ENCODE measurements at regions not wholly inside any gene's neighbourhood (a gene's known extent, or its start where the extent isn't known, plus 50 kb on each side); places are given as distances from the start of the nearest gene placed in this dataset.
"Not testable (repeated sequence)": the region's sequence is repeated elsewhere in the genome, so short reads cannot be mapped to it uniquely, and the experiment has no call there.

- no peaks in the 10 kb centered on the region for H3K27me3 ChIP-seq (replicated peaks)
- no peak for DNase-seq (ENCODE audit: low read depth in 1 of 2, low spot score in 2 of 2)
- no peaks in the 10 kb centered on the region for H3K9me3 ChIP-seq (replicated peaks)
- no peaks in the 10 kb centered on the region for H3K36me3 ChIP-seq
- no peak overlapping the region for H3K4me3 ChIP-seq
- H3K27ac ChIP-seq, result no peak overlapping the region
- no peaks in the 10 kb centered on the region for H3K4me1 ChIP-seq (replicated peaks)
Observed at GRCh38 chr9:38518826-38519225, 94.6 kb upstream of the IGFBPL1 start.

- not testable (repeated sequence) for H3K9me3 ChIP-seq (replicated peaks); H3K4me3 ChIP-seq; H3K4me1 ChIP-seq (replicated peaks); H3K36me3 ChIP-seq; H3K27me3 ChIP-seq (replicated peaks); H3K27ac ChIP-seq
- DNase-seq (ENCODE audit: low read depth in 1 of 2, low spot score in 2 of 2), result peak in 1 of 2 experiments; percentile 1
Observed at GRCh38 chr9:38516273-38516672, 92.0 kb upstream of the IGFBPL1 start.

DNA sequence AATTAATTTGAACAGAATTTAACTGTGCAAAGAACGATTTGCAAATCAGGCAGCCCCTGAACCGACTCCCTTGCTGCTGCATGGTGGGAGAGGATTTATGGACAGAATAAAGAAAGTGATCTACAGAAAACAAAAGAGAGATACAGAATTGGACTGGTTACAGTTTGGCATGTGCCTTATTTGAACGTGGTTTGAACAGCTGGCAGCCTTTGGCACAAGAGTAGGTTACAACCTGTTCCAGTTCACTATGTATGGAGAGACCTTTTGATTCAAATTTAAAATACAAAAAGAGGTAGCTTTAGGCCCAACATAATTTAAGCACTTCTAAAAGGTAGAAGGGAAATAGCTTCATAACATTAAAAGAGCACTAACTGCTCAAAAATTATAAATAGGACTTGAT is 90.8 kb upstream of the IGFBPL1 start:
- DNase-seq (ENCODE audit: low read depth in 1 of 2, low spot score in 2 of 2); H3K4me3 ChIP-seq; H3K9me3 ChIP-seq (replicated peaks): not testable (repeated sequence)

DNA sequence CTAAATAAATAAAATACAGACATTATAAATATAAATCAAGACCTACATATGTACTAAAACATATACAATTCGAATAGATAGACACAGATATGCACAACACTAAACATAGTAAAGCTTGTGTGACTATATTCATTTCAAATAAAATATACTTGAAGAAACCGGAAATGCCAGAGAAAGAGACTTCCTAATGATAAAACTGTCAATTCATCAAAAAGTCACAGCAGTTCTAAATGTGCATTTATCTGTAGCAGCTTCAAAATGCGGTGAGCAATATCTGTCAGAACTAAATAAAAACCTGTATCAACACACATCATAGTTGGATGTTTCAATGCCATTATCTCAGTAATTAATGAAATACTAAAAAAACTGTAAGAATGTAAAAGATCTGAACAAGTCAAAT is 86.1 kb upstream of the IGFBPL1 start:
- not testable (repeated sequence) for H3K36me3 ChIP-seq; H3K4me1 ChIP-seq (replicated peaks); H3K27me3 ChIP-seq (replicated peaks); H3K9me3 ChIP-seq (replicated peaks); DNase-seq (ENCODE audit: low read depth in 1 of 2, low spot score in 2 of 2); H3K4me3 ChIP-seq; H3K27ac ChIP-seq

More for the DNA sequence above, 90.8 kb upstream of the IGFBPL1 start:
- not testable (repeated sequence) for H3K27ac ChIP-seq; H3K4me1 ChIP-seq (replicated peaks); H3K27me3 ChIP-seq (replicated peaks); H3K36me3 ChIP-seq

- Histone ChIP-seq H3K36me3 (no peaks in the 10 kb centered on the region), H3K27ac (no peak overlapping the region), H3K9me3 (replicated peaks) (no peaks in the 10 kb centered on the region), H3K27me3 (replicated peaks) (no peaks in the 10 kb centered on the region), H3K4me1 (replicated peaks) (no peaks in the 10 kb centered on the region), H3K4me3 (no peak overlapping the region)
- no peak for DNase-seq (ENCODE audit: low read depth in 1 of 2, low spot score in 2 of 2)
Observed at GRCh38 chr9:38507587-38507986, 83.3 kb upstream of the IGFBPL1 start.

GRCh38 chr9:38500171-38500570 is 75.9 kb upstream of the IGFBPL1 start:
- H3K4me1 ChIP-seq (replicated peaks); H3K36me3 ChIP-seq; H3K27ac ChIP-seq; H3K4me3 ChIP-seq; DNase-seq (ENCODE audit: low read depth in 1 of 2, low spot score in 2 of 2); H3K9me3 ChIP-seq (replicated peaks); H3K27me3 ChIP-seq (replicated peaks): not testable (repeated sequence)

DNA sequence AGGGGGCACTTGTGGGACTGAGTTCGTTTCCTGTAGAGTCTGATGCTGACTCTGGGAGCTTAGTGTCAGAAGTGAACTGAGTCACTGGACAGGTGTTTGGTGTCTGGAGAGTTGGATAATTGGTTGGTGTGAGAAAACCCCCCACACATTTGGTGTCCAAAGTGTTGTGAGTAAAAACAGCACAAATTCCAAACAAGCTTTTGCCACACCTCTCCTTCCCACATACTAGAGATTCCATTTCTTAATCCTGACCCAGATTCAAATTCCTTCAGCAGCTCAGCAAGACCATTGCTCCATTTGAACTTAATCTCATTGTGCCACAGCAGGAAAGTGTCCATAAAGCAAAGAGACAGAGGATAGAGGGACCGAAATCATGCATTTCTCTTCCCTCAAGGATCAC is 74.3 kb upstream of the IGFBPL1 start:
- H3K27ac ChIP-seq; H3K9me3 ChIP-seq (replicated peaks); H3K27me3 ChIP-seq (replicated peaks); H3K4me3 ChIP-seq; DNase-seq (ENCODE audit: low read depth in 1 of 2, low spot score in 2 of 2); H3K4me1 ChIP-seq (replicated peaks); H3K36me3 ChIP-seq: not testable (repeated sequence)

- no peaks in the 10 kb centered on the region for H3K4me1 ChIP-seq (replicated peaks)
- H3K36me3 ChIP-seq, result no peaks in the 10 kb centered on the region
- no peak overlapping the region for H3K4me3 ChIP-seq
- no peaks in the 10 kb centered on the region for H3K9me3 ChIP-seq (replicated peaks)
- no peak for DNase-seq (ENCODE audit: low read depth in 1 of 2, low spot score in 2 of 2)
- H3K27ac ChIP-seq, result no peak overlapping the region
- no peaks in the 10 kb centered on the region for H3K27me3 ChIP-seq (replicated peaks)
Observed at GRCh38 chr9:38489057-38489456, 64.8 kb upstream of the IGFBPL1 start.

- no peak for DNase-seq (ENCODE audit: low read depth in 1 of 2, low spot score in 2 of 2)
- Histone ChIP-seq H3K27me3 (replicated peaks) (no peaks in the 10 kb centered on the region), H3K9me3 (replicated peaks) (no peaks in the 10 kb centered on the region), H3K4me3 (no peak overlapping the region), H3K4me1 (replicated peaks) (no peaks in the 10 kb centered on the region), H3K27ac (no peak overlapping the region), H3K36me3 (no peaks in the 10 kb centered on the region)
Observed at GRCh38 chr9:38488156-38488698, 64.0 kb upstream of the IGFBPL1 start.

- not testable (repeated sequence) for H3K9me3 ChIP-seq (replicated peaks); H3K36me3 ChIP-seq; H3K4me1 ChIP-seq (replicated peaks); H3K27me3 ChIP-seq (replicated peaks); H3K4me3 ChIP-seq; DNase-seq (ENCODE audit: low read depth in 1 of 2, low spot score in 2 of 2); H3K27ac ChIP-seq
Observed at GRCh38 chr9:38487418-38488155, 63.3 kb upstream of the IGFBPL1 start.

- no peaks in the 10 kb centered on the region for H3K9me3 ChIP-seq (replicated peaks)
- no peak overlapping the region for H3K4me3 ChIP-seq
- no peaks in the 10 kb centered on the region for H3K4me1 ChIP-seq (replicated peaks)
- H3K36me3 ChIP-seq, result no peaks in the 10 kb centered on the region
- no peak overlapping the region for H3K27ac ChIP-seq
- DNase-seq (ENCODE audit: low read depth in 1 of 2, low spot score in 2 of 2), result no peak
- H3K27me3 ChIP-seq (replicated peaks), result no peaks in the 10 kb centered on the region
Observed at GRCh38 chr9:38486837-38487236, 62.6 kb upstream of the IGFBPL1 start.

DNA sequence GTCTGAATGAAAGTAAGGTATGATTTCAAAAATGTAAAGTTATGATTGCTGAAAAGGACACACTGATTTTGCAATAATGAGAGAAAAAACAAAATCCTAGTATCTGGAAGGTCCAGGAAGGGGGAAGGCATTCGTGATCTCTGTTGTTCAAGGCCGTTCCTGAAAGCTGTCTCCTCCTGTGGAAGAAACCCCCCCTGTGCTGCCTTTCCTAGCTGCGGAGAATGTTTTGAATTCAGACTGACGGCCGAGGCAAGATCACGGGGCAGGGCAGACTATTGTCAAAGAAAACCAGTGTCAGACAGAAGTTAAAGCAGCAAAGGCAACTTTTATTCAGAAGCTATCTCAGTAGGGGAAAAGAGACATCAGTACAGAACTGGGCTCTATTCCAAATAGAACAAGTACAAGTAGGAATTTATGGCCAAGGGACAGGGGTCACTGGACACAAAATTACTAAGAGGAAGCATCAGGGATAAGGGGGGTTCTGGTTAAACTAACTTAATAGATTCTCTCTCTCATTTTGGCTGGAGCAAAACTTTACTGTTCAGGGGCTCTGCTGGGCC is 61.9 kb upstream of the IGFBPL1 start:
- Histone ChIP-seq H3K36me3 (no peaks in the 10 kb centered on the region), H3K27ac (no peak overlapping the region), H3K4me1 (replicated peaks) (no peaks in the 10 kb centered on the region), H3K4me3 (no peak overlapping the region), H3K27me3 (replicated peaks) (no peaks in the 10 kb centered on the region), H3K9me3 (replicated peaks) (no peaks in the 10 kb centered on the region)
- DNase-seq (ENCODE audit: low read depth in 1 of 2, low spot score in 2 of 2), result no peak

DNA sequence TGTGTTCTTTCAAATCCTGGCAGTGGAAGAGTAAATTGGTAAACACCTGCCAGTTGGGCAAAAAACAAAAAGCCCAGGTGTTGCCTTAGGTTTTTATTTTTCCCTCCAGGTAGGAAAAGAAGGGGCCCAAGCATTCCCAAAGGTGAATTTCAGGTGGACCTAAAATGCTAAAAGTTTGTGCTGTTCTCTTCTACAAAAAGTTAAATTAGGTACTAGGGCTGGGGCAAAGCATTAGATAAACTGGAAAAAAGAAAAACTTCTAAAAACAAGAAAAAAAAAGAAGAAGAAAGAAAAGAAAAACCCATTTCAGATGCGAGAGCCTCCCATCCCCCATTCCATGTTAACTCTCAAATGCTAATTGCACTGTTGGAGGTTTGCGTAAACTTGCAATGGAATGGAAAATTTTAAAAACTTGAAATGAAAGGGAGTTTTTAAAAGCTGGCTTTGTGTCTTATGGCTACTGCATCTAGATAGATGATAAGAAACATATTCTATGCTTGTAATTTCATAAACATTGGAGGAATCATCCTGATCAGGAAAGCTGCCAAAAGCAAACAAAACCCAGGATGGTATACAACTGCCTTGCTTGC is 59.9 kb upstream of the IGFBPL1 start:
- not testable (repeated sequence) for H3K4me3 ChIP-seq; H3K36me3 ChIP-seq; H3K4me1 ChIP-seq (replicated peaks); H3K27me3 ChIP-seq (replicated peaks); H3K9me3 ChIP-seq (replicated peaks); H3K27ac ChIP-seq; DNase-seq (ENCODE audit: low read depth in 1 of 2, low spot score in 2 of 2)

- H3K27me3 ChIP-seq (replicated peaks), result no peaks in the 10 kb centered on the region
- H3K4me1 ChIP-seq (replicated peaks), result no peaks in the 10 kb centered on the region
- H3K27ac ChIP-seq, result no peak overlapping the region
- DNase-seq (ENCODE audit: low read depth in 1 of 2, low spot score in 2 of 2), result no peak
- H3K4me3 ChIP-seq, result no peak overlapping the region
- no peaks in the 10 kb centered on the region for H3K36me3 ChIP-seq
- no peaks in the 10 kb centered on the region for H3K9me3 ChIP-seq (replicated peaks)
Observed at GRCh38 chr9:38482918-38483592, 58.8 kb upstream of the IGFBPL1 start.

All from SJSA1 (cell line).